ENCODE measurements at regions not wholly inside any gene's neighbourhood (a gene's known extent, or its start where the extent isn't known, plus 50 kb on each side); places are given as distances from the start of the nearest gene placed in this dataset.
"Not testable (repeated sequence)": the region's sequence is repeated elsewhere in the genome, so short reads cannot be mapped to it uniquely, and the experiment has no call there.

GRCh38 chr11:38014405-38014804 is 1416.4 kb upstream of the RAG2 start:
- Mint-ChIP-seq H3K4me3 (no peak overlapping the region), H3K9me3 (peaks cover 2% of the 10 kb centered on the region), H3K27me3 (no peaks in the 10 kb centered on the region), H3K4me1 (no peaks in the 10 kb centered on the region), H3K36me3 (no peaks in the 10 kb centered on the region), H3K27ac (no peak overlapping the region)
- ATAC-seq (ENCODE audit: low read depth) (no peak), DNase-seq (ENCODE audit: low spot score in 2 of 2) (no peak)

GRCh38 chr11:38013157-38013556 is 1415.1 kb upstream of the RAG2 start:
- H3K4me1 Mint-ChIP-seq = no peaks in the 10 kb centered on the region
- DNase-seq (ENCODE audit: low spot score in 2 of 2) (no peak), ATAC-seq (ENCODE audit: low read depth) (no peak)
- H3K4me3 Mint-ChIP-seq = no peak overlapping the region
- no peaks in the 10 kb centered on the region for H3K36me3 Mint-ChIP-seq
- no peaks in the 10 kb centered on the region for H3K27me3 Mint-ChIP-seq
- no peak overlapping the region for H3K27ac Mint-ChIP-seq
- peaks cover 2% of the 10 kb centered on the region for H3K9me3 Mint-ChIP-seq

GRCh38 chr11:38011496-38011895 is 1413.5 kb upstream of the RAG2 start:
- DNase-seq (ENCODE audit: low spot score in 2 of 2) (no peak), ATAC-seq (ENCODE audit: low read depth) (no peak)
- Mint-ChIP-seq H3K4me3 (no peak overlapping the region), H3K36me3 (no peaks in the 10 kb centered on the region), H3K4me1 (no peaks in the 10 kb centered on the region), H3K27ac (no peak overlapping the region), H3K27me3 (no peaks in the 10 kb centered on the region), H3K9me3 (peaks cover 2% of the 10 kb centered on the region)

GRCh38 chr11:38009932-38010331 is 1411.9 kb upstream of the RAG2 start:
- no peaks in the 10 kb centered on the region for H3K4me1 Mint-ChIP-seq
- ATAC-seq (ENCODE audit: low read depth) (no peak), DNase-seq (ENCODE audit: low spot score in 2 of 2) (no peak)
- no peak overlapping the region for H3K4me3 Mint-ChIP-seq
- no peaks in the 10 kb centered on the region for H3K36me3 Mint-ChIP-seq
- no peak overlapping the region for H3K27ac Mint-ChIP-seq
- peaks cover 4% of the 10 kb centered on the region for H3K9me3 Mint-ChIP-seq
- H3K27me3 Mint-ChIP-seq = no peaks in the 10 kb centered on the region

GRCh38 chr11:38006466-38006865 is 1408.4 kb upstream of the RAG2 start:
- H3K9me3 Mint-ChIP-seq = peaks cover 9% of the 10 kb centered on the region
- no peak overlapping the region for H3K27ac Mint-ChIP-seq
- no peak overlapping the region for H3K4me3 Mint-ChIP-seq
- DNase-seq (ENCODE audit: low spot score in 2 of 2) (no peak), ATAC-seq (ENCODE audit: low read depth) (no peak)
- H3K36me3 Mint-ChIP-seq = no peaks in the 10 kb centered on the region
- H3K4me1 Mint-ChIP-seq = no peaks in the 10 kb centered on the region
- H3K27me3 Mint-ChIP-seq = no peaks in the 10 kb centered on the region

GRCh38 chr11:38005597-38005996 is 1407.6 kb upstream of the RAG2 start:
- DNase-seq (ENCODE audit: low spot score in 2 of 2) = no peak
- ATAC-seq (ENCODE audit: low read depth) = no peak
- no peak overlapping the region for H3K4me3 Mint-ChIP-seq
- H3K4me1 Mint-ChIP-seq = no peaks in the 10 kb centered on the region
- no peaks in the 10 kb centered on the region for H3K27me3 Mint-ChIP-seq
- no peaks in the 10 kb centered on the region for H3K36me3 Mint-ChIP-seq
- H3K9me3 Mint-ChIP-seq = peaks cover 9% of the 10 kb centered on the region
- H3K27ac Mint-ChIP-seq = no peak overlapping the region

GRCh38 chr11:37999171-37999570 is 1401.1 kb upstream of the RAG2 start:
- DNase-seq (ENCODE audit: low spot score in 2 of 2) = no peak
- H3K36me3 Mint-ChIP-seq = no peaks in the 10 kb centered on the region
- H3K4me3 Mint-ChIP-seq = no peak overlapping the region
- no peak for ATAC-seq (ENCODE audit: low read depth)
- no peaks in the 10 kb centered on the region for H3K4me1 Mint-ChIP-seq
- no peaks in the 10 kb centered on the region for H3K27me3 Mint-ChIP-seq
- no peak overlapping the region for H3K27ac Mint-ChIP-seq
- peaks cover 10% of the 10 kb centered on the region for H3K9me3 Mint-ChIP-seq

- Mint-ChIP-seq H3K9me3 (peaks cover 11% of the 10 kb centered on the region), H3K4me3 (no peak overlapping the region), H3K36me3 (no peaks in the 10 kb centered on the region), H3K27ac (no peak overlapping the region), H3K27me3 (no peaks in the 10 kb centered on the region), H3K4me1 (no peaks in the 10 kb centered on the region)
- DNase-seq (ENCODE audit: low spot score in 2 of 2) = no peak
- ATAC-seq (ENCODE audit: low read depth) = no peak
Observed at GRCh38 chr11:37995886-37996285, 1397.8 kb upstream of the RAG2 start.

GRCh38 chr11:37988031-37988430 is 1390.0 kb upstream of the RAG2 start:
- no peak for DNase-seq (ENCODE audit: low spot score in 2 of 2)
- no peak overlapping the region for H3K27ac Mint-ChIP-seq
- H3K36me3 Mint-ChIP-seq = no peaks in the 10 kb centered on the region
- H3K27me3 Mint-ChIP-seq = no peaks in the 10 kb centered on the region
- peaks cover 8% of the 10 kb centered on the region for H3K9me3 Mint-ChIP-seq
- H3K4me3 Mint-ChIP-seq = no peak overlapping the region
- no peaks in the 10 kb centered on the region for H3K4me1 Mint-ChIP-seq
- ATAC-seq (ENCODE audit: low read depth) = no peak

- DNase-seq (ENCODE audit: low spot score in 2 of 2) = no peak
- ATAC-seq (ENCODE audit: low read depth) = no peak
- Mint-ChIP-seq H3K4me3 (no peak overlapping the region), H3K36me3 (no peaks in the 10 kb centered on the region), H3K4me1 (no peaks in the 10 kb centered on the region), H3K27ac (no peak overlapping the region), H3K27me3 (no peaks in the 10 kb centered on the region), H3K9me3 (peaks cover 5% of the 10 kb centered on the region)
Observed at GRCh38 chr11:37984991-37985390, 1387.0 kb upstream of the RAG2 start.

- no peak for DNase-seq (ENCODE audit: low spot score in 2 of 2)
- H3K9me3 Mint-ChIP-seq = no peaks in the 10 kb centered on the region
- no peak overlapping the region for H3K4me3 Mint-ChIP-seq
- H3K27me3 Mint-ChIP-seq = no peaks in the 10 kb centered on the region
- no peaks in the 10 kb centered on the region for H3K4me1 Mint-ChIP-seq
- H3K36me3 Mint-ChIP-seq = no peaks in the 10 kb centered on the region
- ATAC-seq (ENCODE audit: low read depth) = no peak
- no peak overlapping the region for H3K27ac Mint-ChIP-seq
Observed at GRCh38 chr11:37978647-37979046, 1380.6 kb upstream of the RAG2 start.

GRCh38 chr11:37973941-37974340 is 1375.9 kb upstream of the RAG2 start:
- Mint-ChIP-seq H3K4me3 (no peak overlapping the region), H3K36me3 (no peaks in the 10 kb centered on the region), H3K27ac (no peak overlapping the region), H3K9me3 (peaks cover 3% of the 10 kb centered on the region), H3K4me1 (no peaks in the 10 kb centered on the region), H3K27me3 (no peaks in the 10 kb centered on the region)
- no peak for ATAC-seq (ENCODE audit: low read depth)
- DNase-seq (ENCODE audit: low spot score in 2 of 2) = no peak

GRCh38 chr11:37972691-37973090 is 1374.7 kb upstream of the RAG2 start:
- DNase-seq (ENCODE audit: low spot score in 2 of 2) (no peak), ATAC-seq (ENCODE audit: low read depth) (no peak)
- H3K4me1 Mint-ChIP-seq = no peaks in the 10 kb centered on the region
- no peaks in the 10 kb centered on the region for H3K36me3 Mint-ChIP-seq
- no peaks in the 10 kb centered on the region for H3K27me3 Mint-ChIP-seq
- H3K27ac Mint-ChIP-seq = no peak overlapping the region
- peaks cover 3% of the 10 kb centered on the region for H3K9me3 Mint-ChIP-seq
- H3K4me3 Mint-ChIP-seq = no peak overlapping the region

- H3K27ac Mint-ChIP-seq; ATAC-seq (ENCODE audit: low read depth); H3K27me3 Mint-ChIP-seq; H3K9me3 Mint-ChIP-seq; H3K4me1 Mint-ChIP-seq; H3K36me3 Mint-ChIP-seq; H3K4me3 Mint-ChIP-seq; DNase-seq (ENCODE audit: low spot score in 2 of 2): not testable (repeated sequence)
Observed at GRCh38 chr11:37969336-37969735, 1371.3 kb upstream of the RAG2 start.

- no peak overlapping the region for H3K27ac Mint-ChIP-seq
- no peak overlapping the region for H3K4me3 Mint-ChIP-seq
- H3K4me1 Mint-ChIP-seq = no peaks in the 10 kb centered on the region
- H3K36me3 Mint-ChIP-seq = no peaks in the 10 kb centered on the region
- ATAC-seq (ENCODE audit: low read depth) = no peak
- H3K27me3 Mint-ChIP-seq = no peaks in the 10 kb centered on the region
- H3K9me3 Mint-ChIP-seq = peaks cover 3% of the 10 kb centered on the region
- DNase-seq (ENCODE audit: low spot score in 2 of 2) = no peak
Observed at GRCh38 chr11:37968148-37968547, 1370.1 kb upstream of the RAG2 start.

- Mint-ChIP-seq H3K27ac (no peak overlapping the region), H3K9me3 (peaks cover 3% of the 10 kb centered on the region), H3K4me1 (no peaks in the 10 kb centered on the region), H3K36me3 (no peaks in the 10 kb centered on the region), H3K4me3 (no peak overlapping the region), H3K27me3 (no peaks in the 10 kb centered on the region)
- DNase-seq (ENCODE audit: low spot score in 2 of 2) (no peak), ATAC-seq (ENCODE audit: low read depth) (no peak)
Observed at GRCh38 chr11:37967635-37968034, 1369.6 kb upstream of the RAG2 start.

Data from memory B cell (primary cell).